ENCODE measurements at regions not wholly inside any gene's neighbourhood (a gene's known extent, or its start where the extent isn't known, plus 50 kb on each side); places are given as distances from the start of the nearest gene placed in this dataset.
"Not testable (repeated sequence)": the region's sequence is repeated elsewhere in the genome, so short reads cannot be mapped to it uniquely, and the experiment has no call there.

DNA sequence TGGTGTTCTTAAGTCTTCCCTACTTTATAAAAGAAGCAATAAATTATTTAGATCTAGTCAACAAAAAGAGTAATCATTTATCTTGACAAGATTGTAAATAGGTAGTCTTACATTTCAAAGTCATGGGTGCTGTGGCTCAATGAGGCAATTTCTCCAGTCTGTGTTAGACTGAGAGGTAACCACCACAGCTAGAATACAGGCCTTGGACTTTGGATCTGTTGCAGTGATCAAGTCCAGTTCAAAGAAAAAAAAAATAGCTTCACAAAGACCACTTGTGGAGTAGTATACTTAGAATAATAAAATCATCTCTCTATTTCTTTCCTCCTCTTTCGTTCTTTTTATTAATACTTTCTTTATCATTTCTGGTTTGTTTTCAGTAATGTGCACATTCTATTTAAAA lies 93.1 kb upstream of the FSIP2 start:
- DNase-seq (ENCODE audit: low read depth) = no peak

DNA sequence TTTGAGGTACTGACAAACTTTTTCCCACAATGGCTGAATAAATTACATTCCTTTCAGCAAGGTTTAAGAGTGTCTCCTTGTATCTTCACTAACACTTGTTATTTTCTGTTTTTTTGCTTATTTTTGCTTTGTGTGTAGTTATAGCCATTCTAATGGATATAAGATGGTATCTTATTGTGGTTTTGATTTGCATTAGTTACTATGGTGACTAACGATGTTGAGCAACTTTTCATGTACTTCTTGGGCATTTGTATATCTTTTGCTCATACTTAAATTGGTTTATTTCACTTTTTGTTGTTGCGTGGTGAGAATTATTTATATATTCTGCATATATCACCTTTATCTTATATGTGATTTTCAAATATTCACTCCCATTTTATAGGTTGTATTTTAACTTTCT lies 79.9 kb upstream of the FSIP2 start:
- DNase-seq (ENCODE audit: low read depth) = no peak

DNA sequence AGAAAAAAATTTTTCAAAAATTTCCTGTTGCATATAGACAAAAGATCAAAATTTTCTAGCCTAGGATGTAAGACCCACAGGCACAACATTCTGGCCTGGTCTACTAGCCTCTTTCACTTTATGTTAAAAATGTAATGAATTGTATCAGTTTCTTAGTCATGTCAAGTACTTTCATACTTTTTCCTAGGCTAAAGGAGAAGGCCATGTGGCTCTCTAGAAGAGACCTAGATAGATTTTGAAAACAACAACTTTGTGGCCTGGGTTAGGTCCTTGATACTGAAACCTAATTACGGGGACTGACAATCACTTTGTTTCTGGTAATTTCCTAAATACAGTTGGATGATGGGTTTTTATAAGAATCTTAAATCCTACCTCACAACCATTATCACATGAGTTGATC lies 74.8 kb upstream of the FSIP2 start:
- DNase-seq (ENCODE audit: low read depth) = no peak

DNA sequence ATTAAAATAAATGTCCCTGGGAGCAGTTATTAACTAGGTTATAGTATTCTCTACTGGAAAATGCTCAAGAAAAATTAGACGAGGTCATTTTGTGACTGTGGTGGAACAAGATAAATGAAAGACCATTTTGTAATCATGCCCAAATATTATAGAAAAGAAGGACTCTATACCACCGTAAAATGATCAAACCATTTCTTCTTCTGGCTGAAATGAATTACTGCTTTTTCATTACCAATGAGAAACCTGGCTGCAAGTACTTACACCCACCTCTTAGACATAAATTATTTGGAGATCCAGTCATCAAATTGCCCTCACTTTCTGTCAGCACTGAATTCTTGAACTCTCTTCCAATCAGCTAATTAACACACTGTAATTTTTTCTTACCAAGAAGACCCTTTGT lies 74.2 kb upstream of the FSIP2 start:
- DNase-seq (ENCODE audit: low read depth) = no peak

DNA sequence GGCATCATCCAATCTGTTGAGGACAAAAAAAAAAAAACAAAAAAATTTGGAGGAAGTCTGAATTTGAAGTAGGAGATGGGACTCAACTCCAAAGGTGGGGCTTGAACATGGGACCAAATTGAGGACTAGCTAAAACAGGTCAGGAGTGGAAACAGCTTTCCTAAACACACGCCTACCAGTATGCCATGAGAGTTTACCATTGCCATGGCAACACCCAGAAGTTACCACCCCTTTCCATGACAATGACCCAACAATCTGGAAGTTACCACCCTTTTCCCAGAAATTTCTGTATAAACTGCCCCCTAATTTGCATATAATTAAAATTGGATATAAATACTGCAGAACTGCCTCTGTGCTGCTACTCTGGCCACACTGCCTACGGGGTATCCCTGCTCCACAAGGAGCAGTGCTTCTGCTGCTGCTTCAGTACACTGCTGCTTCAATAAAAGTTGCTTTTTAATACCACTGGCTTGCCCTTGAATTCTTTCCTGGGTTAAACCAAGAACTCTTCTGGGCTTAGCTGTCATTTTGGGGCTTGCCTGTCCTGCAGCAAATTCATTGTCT lies 73.3 kb upstream of the FSIP2 start:
- DNase-seq (ENCODE audit: low read depth) = no peak

DNA sequence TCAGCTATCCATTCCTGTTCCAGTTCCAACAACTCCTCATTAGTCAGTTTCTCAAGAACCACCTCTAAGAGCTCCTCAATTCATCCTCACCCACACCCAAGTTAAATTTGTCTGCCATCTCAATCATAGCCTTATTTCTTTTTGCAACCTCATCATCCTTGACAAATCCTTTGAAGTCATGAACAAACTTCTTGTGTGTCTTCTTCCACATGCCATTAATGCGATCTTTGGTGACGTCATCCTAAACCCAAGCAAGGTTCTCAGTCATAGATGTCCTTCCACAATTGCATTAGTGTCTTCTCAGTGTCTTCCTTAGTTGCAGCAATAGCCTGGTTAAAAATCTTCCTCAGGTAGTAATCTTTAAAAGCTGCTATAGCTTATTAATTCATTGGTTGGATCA lies 71.2 kb upstream of the FSIP2 start:
- no peak for DNase-seq (ENCODE audit: low read depth)

DNA sequence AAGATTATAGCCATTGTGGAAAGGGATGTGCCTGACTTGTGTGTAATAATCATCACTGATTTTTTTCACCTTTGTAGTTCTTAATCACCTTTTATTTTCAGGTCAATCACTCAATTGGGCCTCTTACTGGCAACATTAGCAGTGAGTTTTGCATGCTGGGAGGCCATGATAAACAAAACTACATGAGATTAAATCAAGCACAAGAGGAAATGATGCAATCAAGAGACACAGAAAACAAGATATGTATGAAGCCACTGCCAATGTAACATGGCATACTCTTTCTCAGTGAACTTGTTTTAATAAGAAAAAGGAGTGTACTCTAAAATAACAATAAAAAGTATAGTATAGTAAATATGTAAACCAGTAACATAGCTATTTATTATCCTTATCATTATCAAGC lies 69.9 kb upstream of the FSIP2 start:
- no peak for DNase-seq (ENCODE audit: low read depth)

DNA sequence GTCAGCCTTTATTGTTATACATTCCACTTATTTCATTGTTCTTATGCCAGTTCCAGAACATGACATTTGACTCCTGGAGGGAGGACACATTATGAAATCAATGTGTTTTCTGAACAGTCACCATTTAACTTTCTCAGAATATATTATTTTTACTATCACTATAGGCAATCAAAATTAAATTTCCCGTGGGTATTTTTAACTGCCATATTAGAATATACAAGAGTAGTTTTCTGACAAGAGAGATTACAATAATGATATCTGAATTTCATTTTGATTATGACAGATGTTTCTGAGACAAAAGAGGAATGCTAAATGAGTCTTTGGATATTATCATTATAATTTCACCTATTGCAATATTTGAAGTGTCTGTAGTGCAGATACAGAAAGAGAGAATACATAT lies 64.4 kb upstream of the FSIP2 start:
- no peak for DNase-seq (ENCODE audit: low read depth)

DNA sequence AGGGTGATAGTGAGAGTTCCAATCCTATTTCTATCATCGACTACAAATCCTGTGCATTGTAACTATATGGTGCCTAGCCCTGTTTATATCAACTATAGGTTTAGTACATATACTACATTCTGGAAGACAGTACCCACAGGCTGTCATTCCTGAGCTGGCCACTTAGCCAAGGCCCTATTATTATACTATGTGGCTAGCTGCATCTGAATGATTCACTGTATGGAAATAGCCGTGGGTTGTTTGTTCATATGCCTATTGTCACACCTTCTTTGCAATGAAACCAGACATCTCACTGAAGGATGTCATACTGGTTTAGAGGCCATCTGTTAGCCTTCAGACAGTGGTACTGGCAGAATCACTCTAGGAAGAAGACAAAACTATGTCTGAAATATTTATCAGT lies 62.3 kb upstream of the FSIP2 start:
- DNase-seq (ENCODE audit: low read depth) = no peak

DNA sequence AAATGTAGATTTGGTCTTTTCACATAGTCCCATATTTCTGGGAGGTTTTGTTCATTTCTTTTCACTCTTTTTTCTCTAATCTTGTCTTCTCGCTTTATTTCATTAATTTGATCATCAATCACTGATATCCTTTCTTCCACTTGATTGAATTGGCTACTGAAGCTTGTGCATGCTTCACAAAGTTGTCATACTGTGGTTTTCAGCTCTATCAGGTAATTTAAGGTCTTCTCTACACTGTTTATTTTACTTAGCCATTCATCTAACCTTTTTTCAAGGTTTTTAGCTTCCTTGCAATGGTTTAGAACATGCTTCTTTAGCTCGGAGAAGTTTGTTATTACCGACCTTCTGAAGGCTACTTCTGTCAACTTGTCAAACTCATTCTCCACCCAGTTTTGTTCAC lies 51.6 kb upstream of the FSIP2 start:
- not testable (repeated sequence) for DNase-seq (ENCODE audit: low read depth)

DNA sequence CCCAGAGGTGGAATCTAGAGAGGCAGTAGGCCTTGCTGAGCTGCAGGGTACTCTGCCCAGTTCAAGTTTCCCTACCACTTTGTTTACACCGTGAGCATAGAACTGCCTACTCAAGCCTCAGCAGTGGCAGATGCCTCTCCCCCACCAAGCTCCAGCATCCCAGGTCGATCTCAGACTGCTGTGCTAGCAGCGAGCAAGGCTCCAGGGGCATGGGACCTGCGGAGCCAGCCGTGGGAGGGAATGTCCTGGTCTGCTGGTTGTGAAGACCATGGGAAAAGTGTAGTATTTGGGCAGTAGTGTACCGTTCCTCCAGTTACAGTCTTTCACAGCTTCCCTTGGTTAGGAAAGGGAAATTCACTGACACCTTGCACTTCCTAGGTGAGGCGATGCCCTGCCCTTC lies 50.6 kb upstream of the FSIP2 start:
- no peak for DNase-seq (ENCODE audit: low read depth)

Data from HS-27A (cell line).